HG03060 (cell line): ENCODE measurements at regions not wholly inside any gene's neighbourhood (a gene's known extent, or its start where the extent isn't known, plus 50 kb on each side); places are given as distances from the start of the nearest gene placed in this dataset.

Source experiments
- ATAC-seq: cut with Tn5 transposase; IDR thresholded peaks from one replicate; pipeline ENCODE4 v1.9.1; 2021; ENCODE audit warnings: low read depth, moderate number of reproducible peaks; ENCODE audit not compliant: unreplicated experiment

GRCh38 chr10:2871673-2872219, 195.6 kb upstream of the PFKP start:
- ATAC-seq, result no peak

- no peak for ATAC-seq
These were observed 196.7 kb upstream of the PFKP start for GRCh38 chr10:2870654-2871053.

GRCh38 chr10:2867788-2868299, 199.5 kb upstream of the PFKP start:
- no peak for ATAC-seq

- ATAC-seq, result no peak
These were observed 200.8 kb upstream of the PFKP start for GRCh38 chr10:2866569-2866968.

GRCh38 chr10:2861632-2862210, 205.6 kb upstream of the PFKP start:
- no peak for ATAC-seq

GRCh38 chr10:2858452-2858851, 208.9 kb upstream of the PFKP start:
- no peak for ATAC-seq

GRCh38 chr10:2856598-2856997, 210.8 kb upstream of the PFKP start:
- no peak for ATAC-seq

- no peak for ATAC-seq
These were observed 214.6 kb upstream of the PFKP start for GRCh38 chr10:2852574-2853323.

- no peak for ATAC-seq
These were observed 215.8 kb upstream of the PFKP start for GRCh38 chr10:2851566-2851965.

GRCh38 chr10:2850202-2850601, 217.1 kb upstream of the PFKP start:
- ATAC-seq, result no peak

GRCh38 chr10:2844925-2845324, 222.4 kb upstream of the PFKP start:
- no peak for ATAC-seq

- no peak for ATAC-seq
These were observed 228.1 kb upstream of the PFKP start for GRCh38 chr10:2839081-2839725.

- ATAC-seq, result no peak
These were observed 229.7 kb upstream of the PFKP start for GRCh38 chr10:2837674-2838073.

GRCh38 chr10:2836921-2837662, 230.3 kb upstream of the PFKP start:
- ATAC-seq, result no peak

GRCh38 chr10:2834214-2834613, 233.1 kb upstream of the PFKP start:
- no peak for ATAC-seq

- no peak for ATAC-seq
These were observed 235.8 kb upstream of the PFKP start for GRCh38 chr10:2831509-2831908.

- no peak for ATAC-seq
These were observed 238.6 kb upstream of the PFKP start for GRCh38 chr10:2828741-2829140.

- ATAC-seq, result no peak
These were observed 240.7 kb upstream of the PFKP start for GRCh38 chr10:2826675-2827074.

- no peak for ATAC-seq
These were observed 241.5 kb upstream of the PFKP start for GRCh38 chr10:2825841-2826240.

- no peak for ATAC-seq
These were observed 249.3 kb upstream of the PFKP start for GRCh38 chr10:2817940-2818636.
